Ramos (cell line): ENCODE measurements at regions not wholly inside any gene's neighbourhood (a gene's known extent, or its start where the extent isn't known, plus 50 kb on each side); places are given as distances from the start of the nearest gene placed in this dataset.
"Not testable (repeated sequence)": the region's sequence is repeated elsewhere in the genome, so short reads cannot be mapped to it uniquely, and the experiment has no call there.

Experiments
- in situ Hi-C: fragments of 300-500 bp; cut with MboI; formaldehyde crosslinking; loops from one replicate; pipeline ENCODE4 v1.14.3; 2022; ENCODE audit warnings: low sequenced_read_pairs; ENCODE audit not compliant: unreplicated experiment

GRCh38 chr4:177222781-177223180 is 86.9 kb upstream of the NEIL3 start:
- in situ Hi-C loops, result no loop called here

- in situ Hi-C loops, result no loop called here
Observed at GRCh38 chr4:177225605-177226004, 84.1 kb upstream of the NEIL3 start.

- in situ Hi-C loops, result no loop called here
Observed at GRCh38 chr4:177227636-177228035, 82.0 kb upstream of the NEIL3 start.

- in situ Hi-C loops, result no loop called here
Observed at GRCh38 chr4:177228599-177228998, 81.1 kb upstream of the NEIL3 start.

GRCh38 chr4:177229331-177229730 is 80.3 kb upstream of the NEIL3 start:
- in situ Hi-C loops, result no loop called here

- in situ Hi-C loops, result no loop called here
Observed at GRCh38 chr4:177232473-177232872, 77.2 kb upstream of the NEIL3 start.

GRCh38 chr4:177235026-177235425 is 74.6 kb upstream of the NEIL3 start:
- in situ Hi-C loops, result no loop called here

- in situ Hi-C loops, result no loop called here
Observed at GRCh38 chr4:177236886-177237285, 72.8 kb upstream of the NEIL3 start.

GRCh38 chr4:177237291-177237690 is 72.4 kb upstream of the NEIL3 start:
- in situ Hi-C loops, result no loop called here

- in situ Hi-C loops, result no loop called here
Observed at GRCh38 chr4:177239477-177239876, 70.2 kb upstream of the NEIL3 start.

GRCh38 chr4:177239878-177240277 is 69.8 kb upstream of the NEIL3 start:
- in situ Hi-C loops, result no loop called here

- in situ Hi-C loops, result no loop called here
Observed at GRCh38 chr4:177242651-177243286, 66.9 kb upstream of the NEIL3 start.

GRCh38 chr4:177246641-177247584 is 62.8 kb upstream of the NEIL3 start:
- in situ Hi-C loops, result no loop called here

- in situ Hi-C loops, result no loop called here
Observed at GRCh38 chr4:177250056-177250696, 59.5 kb upstream of the NEIL3 start.

GRCh38 chr4:177251237-177251636 is 58.4 kb upstream of the NEIL3 start:
- in situ Hi-C loops, result no loop called here

GRCh38 chr4:177255359-177255758 is 54.3 kb upstream of the NEIL3 start:
- in situ Hi-C loops, result no loop called here

- in situ Hi-C loops, result no loop called here
Observed at GRCh38 chr4:177256950-177257349, 52.7 kb upstream of the NEIL3 start.

- in situ Hi-C loops, result not testable (repeated sequence)
Observed at GRCh38 chr4:177259466-177259865, 50.2 kb upstream of the NEIL3 start.
